HG03095 (cell line): ENCODE measurements at regions not wholly inside any gene's neighbourhood (a gene's known extent, or its start where the extent isn't known, plus 50 kb on each side); places are given as distances from the start of the nearest gene placed in this dataset.

ENCODE experiments used
- ATAC-seq: cut with Tn5 transposase; IDR thresholded peaks from one replicate; pipeline ENCODE4 v1.9.1; 2021; ENCODE audit warnings: moderate library complexity; ENCODE audit not compliant: unreplicated experiment

DNA sequence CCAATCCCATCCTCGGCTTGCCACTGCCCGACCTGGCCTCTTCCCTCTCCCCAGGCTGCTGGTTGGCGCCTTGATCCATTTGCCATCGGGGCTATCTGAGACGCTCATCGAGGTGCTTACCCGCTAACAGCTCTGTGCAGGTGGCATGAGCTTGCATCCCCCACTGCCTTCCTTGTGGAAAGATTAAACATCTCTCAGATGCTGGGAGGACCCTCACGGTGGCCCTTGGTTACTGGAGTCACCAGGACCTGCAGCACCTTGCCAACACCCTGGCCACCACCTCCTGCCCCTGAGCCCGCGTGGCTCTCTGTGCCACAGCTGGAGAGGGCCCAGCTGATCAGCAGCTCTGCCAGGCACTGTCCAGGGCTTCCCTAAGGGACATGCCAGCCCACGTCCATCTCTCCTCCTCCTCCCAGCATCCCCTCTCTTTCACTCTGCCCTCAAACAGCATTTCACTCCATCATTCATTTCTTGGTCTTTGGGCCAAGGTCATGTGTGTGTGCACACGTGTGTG, 249.6 kb downstream of the RBFOX3 start:
- no peak for ATAC-seq

DNA sequence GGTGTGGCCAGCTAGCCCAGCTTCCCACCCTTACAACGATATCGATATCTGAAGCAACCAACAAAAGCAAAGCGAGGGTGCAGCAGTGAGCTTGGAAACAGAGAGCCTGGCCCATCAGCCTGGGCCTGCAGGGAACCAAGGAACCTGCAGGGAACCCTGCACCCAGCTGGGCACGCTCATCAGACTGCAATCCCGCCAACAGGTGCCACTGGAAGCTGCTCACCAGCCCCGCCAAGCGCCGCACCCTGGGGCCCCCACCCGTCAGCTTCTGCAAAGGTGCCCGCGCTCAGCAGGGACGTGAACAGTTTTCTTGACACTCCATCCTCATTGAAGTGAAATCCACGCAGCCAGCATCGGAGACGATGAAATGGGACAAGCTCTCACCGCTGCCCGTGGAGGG, 250.7 kb downstream of the RBFOX3 start:
- ATAC-seq, result no peak

DNA sequence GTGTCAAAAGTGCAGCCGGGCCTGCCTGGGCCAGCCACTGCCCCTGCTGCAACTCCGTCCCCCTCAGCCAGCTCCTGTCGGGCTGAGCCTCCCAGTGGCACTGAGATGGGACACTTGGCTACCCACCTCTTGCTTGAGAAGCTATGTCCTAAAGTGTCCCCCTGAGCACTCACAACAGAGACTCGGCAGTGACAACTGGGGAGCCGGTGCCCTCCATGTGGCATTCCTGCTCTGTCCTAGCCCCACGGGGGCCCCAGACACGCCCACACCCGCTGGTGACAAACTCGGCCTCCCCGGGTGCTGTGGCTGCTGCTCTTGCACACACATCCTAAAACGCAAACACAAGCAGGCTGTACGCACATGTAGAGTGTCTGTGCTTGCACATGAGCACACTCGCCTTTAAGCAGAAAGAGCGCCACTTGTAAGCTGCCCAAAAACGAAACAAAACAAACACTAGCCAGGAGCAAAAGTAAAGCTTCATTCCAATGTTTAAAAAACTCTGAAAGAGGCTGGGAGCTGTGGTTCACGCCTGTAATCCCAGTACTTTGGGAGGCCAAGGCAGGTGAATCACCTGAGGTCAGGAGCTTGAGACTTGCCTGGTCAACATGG, 253.9 kb downstream of the RBFOX3 start:
- ATAC-seq, result no peak

GRCh38 chr17:79355165-79355564, 255.7 kb downstream of the RBFOX3 start:
- no peak for ATAC-seq

DNA sequence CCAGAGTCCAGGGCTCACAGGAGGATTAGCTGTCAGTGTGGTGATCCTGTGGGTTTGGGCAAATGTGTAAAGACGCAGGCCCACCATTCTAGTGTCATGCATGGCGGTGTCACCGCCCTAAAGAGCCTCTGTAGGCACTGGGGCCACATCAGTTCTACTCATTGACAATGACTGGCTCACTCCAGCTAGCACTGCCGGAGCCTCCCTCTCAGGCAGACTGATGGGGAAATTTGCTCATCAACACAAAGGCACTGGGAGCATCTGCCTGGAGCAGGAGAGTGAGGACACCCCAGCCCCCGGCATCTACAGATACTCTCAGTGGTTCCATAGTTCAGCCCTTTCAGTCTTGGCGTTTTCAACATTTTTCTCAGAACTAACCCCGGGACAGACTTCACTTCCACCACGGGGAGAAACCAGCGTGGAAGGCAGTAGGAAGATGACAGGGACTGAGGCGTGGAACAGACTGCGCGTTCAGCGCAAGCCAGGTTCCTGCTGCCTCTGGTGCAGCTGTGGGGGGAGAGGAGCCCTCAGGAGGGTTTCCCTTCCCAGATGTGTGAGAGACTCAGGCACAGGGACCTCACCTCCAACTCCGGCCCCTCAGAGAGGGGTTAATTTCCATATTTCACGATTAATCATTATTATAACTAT, 256.6 kb downstream of the RBFOX3 start:
- ATAC-seq, result no peak

- ATAC-seq, result no peak
Measured at GRCh38 chr17:79353548-79353947, 257.3 kb downstream of the RBFOX3 start.

GRCh38 chr17:79353016-79353415, 257.8 kb downstream of the RBFOX3 start:
- no peak for ATAC-seq

DNA sequence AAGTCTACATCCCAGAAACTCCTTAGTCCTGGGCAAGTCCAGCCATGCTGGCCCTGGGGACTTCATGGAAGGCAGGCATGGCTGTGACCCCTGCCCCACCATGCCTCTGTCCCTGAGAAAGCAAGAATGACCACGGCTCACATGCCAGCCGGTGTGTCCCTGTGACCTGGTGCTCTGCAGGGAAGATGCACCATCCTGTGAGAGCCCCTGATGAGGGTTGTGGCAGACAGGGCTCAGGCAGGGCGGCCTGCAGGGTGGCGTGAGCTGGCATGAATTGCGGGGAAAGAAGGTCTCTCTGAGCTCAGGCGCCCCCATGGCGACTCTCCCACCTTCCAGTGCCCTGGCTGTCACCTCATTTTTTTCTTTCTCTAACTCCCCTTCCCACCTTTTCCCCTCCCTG, 260.3 kb downstream of the RBFOX3 start:
- ATAC-seq, result no peak

DNA sequence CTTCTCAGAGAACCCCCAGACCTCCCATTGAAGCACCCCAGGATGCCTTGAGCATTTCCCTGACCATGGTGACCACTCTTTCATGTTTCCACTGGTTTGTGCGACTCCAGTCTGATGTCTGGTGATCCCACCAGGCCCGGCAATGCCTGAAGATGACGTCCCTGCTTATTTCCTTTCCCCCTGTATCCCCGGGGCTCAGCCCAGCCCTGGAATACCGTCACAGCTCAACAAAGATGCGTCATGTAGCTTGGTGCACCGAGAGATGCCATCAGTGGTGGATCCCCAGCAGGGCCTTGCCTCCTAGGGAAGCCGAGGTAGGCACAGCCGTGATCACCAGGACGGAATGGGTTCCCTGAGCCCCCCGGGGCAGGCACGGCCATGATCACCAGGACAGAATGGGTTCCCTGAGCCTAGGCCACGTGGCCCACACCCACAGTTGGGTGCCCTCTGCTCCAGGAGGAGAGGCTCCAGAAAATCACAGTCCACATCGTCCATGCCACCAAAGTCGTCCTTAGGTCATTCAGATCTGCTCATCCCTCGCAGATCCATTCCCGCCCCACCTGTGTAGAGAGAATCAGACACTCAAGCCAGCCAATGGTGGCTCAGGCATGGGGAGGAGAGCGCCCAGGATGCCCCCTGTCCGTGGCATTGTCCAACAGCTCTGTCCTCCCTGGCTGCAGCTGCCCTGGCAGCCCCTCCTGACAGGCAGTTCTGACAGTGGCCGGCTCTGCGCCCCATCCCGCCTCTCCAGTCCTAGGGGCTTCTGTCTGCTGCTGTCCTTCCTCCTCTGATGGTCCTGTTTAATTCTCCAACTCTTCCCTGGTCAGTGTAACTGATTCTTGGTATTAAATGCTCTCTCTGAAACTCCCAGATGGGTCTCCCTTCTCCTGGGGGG, 261.1 kb downstream of the RBFOX3 start:
- no peak for ATAC-seq

DNA sequence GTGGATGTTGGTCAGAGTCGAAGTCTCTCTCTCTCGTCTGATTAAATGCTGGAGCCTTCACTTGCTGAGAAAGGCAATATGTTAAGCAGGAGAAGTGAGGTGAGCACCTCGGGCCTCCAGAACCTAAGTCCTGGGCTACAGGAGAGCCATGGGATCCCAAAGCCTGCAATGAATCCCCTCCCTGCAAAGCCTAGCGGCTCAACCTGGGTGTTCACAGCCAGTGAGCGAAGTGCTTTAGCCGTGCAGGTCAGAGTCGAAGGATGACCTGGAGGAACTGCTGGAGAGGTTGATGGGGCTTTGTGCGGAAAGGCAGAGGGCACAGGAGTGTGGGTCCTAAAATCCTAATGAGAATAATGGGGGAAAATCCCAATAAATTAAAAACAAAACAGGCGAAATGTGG, 267.8 kb downstream of the ENGASE start:
- no peak for ATAC-seq

- no peak for ATAC-seq
Measured at GRCh38 chr17:79341816-79342215, 267.2 kb downstream of the ENGASE start.

- ATAC-seq, result no peak
Measured at GRCh38 chr17:79341222-79341780, 266.7 kb downstream of the ENGASE start.

GRCh38 chr17:79340333-79341221, 266.0 kb downstream of the ENGASE start:
- ATAC-seq, result peak; percentile 77

DNA sequence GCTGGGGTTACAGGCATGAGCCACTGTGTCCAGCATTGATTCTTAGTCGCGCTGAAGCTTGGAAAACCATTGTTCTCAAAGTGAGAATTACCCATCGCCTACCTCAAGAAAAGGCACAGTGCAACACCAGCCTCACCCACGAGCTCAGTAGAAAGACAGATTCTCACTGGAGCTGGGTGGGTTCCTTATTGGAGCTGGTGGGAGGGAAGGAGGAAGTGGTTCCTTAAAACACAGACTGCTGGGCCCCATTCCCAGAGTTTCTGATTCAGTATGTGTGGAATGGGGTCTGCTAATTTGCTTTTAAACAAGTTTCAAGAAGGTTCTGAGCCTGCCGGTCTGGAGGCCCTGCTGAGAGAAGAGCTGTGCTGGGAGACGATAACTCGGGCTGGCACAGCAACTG, 264.7 kb downstream of the ENGASE start:
- no peak for ATAC-seq

GRCh38 chr17:79338604-79339003, 264.0 kb downstream of the ENGASE start:
- ATAC-seq, result no peak

- ATAC-seq, result no peak
Measured at GRCh38 chr17:79338152-79338551, 263.5 kb downstream of the ENGASE start.

DNA sequence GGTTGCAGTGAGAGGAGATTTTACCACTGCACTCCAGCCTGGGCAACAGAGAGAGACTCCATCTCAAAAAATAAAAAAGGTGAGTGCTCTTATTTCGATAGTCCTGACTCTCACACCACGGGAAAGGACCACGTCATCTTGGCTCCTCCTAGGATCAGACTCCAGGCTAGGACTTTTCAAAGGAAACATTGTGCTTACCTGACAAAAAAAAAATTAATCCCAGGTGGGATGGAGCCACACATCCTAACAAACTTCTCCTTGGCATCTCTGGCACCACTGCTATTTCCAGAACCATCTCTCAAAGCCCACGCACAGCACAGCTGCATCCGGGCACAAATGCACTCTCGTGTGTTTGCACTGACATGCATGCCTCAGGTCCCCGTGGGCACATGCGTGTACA, 262.4 kb downstream of the ENGASE start:
- ATAC-seq, result no peak

- no peak for ATAC-seq
Measured at GRCh38 chr17:79335456-79335855, 260.8 kb downstream of the ENGASE start.

DNA sequence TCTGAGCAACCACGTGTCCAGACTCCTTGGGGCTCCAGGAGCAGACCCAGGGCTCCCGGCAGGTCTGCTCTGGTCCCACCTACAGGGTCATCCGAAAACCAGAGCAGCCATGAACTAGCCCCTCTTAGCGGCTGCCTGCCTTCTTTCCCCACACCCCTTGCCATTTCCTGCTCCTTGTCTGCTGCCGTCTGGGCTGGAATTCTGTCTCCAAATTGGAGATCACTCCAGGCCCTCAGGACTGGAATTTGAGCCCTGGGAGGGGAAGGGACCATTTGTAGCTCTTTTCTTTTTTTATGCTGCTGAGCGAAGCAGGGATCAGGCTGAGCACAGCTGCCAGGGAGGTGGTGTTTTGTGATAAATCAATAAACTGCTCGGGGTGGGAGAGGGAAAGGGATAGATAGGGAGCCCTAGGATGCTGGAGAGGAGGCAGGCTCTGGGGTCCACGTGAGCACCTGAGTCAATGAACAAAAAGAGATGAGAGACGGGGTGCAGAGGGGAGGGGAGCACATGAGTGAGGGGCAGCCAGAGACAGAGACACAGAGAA, 257.5 kb downstream of the ENGASE start:
- ATAC-seq, result no peak

- ATAC-seq, result no peak
Measured at GRCh38 chr17:79331492-79331891, 256.9 kb downstream of the ENGASE start.
